ENCODE measurements at regions not wholly inside any gene's neighbourhood (a gene's known extent, or its start where the extent isn't known, plus 50 kb on each side); places are given as distances from the start of the nearest gene placed in this dataset.
A peak's percentile ranks its signal among the peaks of the same experiment; 100 is the strongest.

DNA sequence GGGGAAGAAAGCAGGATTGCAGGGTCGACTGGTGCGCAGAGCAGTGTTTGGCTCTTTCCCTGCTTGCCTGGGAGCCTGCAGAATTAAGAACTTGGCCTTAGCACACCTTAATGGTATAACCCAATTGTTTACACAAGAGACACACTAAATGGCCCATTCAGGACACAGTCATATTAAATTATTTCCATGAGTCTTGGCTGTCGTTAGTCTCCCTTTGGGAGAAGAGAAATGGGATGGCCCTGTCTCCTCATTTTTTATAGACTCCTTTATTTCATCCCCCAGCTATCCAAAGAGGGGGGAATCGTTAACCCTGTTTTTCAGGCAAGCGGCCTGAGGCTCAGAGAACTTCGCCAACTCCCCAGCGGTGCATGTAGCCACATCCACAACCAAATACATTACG, 282.5 kb downstream of the SUCLA2 start:
- H3K9me3 Mint-ChIP-seq = no peaks in the 10 kb centered on the region; the same call in 1 of the 2 replicates
- TF ChIP-seq, protein P1, sequence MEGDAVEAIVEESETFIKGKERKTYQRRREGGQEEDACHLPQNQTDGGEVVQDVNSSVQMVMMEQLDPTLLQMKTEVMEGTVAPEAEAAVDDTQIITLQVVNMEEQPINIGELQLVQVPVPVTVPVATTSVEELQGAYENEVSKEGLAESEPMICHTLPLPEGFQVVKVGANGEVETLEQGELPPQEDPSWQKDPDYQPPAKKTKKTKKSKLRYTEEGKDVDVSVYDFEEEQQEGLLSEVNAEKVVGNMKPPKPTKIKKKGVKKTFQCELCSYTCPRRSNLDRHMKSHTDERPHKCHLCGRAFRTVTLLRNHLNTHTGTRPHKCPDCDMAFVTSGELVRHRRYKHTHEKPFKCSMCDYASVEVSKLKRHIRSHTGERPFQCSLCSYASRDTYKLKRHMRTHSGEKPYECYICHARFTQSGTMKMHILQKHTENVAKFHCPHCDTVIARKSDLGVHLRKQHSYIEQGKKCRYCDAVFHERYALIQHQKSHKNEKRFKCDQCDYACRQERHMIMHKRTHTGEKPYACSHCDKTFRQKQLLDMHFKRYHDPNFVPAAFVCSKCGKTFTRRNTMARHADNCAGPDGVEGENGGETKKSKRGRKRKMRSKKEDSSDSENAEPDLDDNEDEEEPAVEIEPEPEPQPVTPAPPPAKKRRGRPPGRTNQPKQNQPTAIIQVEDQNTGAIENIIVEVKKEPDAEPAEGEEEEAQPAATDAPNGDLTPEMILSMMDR (IDR thresholded peaks at IDR 0.05) = no peak

DNA sequence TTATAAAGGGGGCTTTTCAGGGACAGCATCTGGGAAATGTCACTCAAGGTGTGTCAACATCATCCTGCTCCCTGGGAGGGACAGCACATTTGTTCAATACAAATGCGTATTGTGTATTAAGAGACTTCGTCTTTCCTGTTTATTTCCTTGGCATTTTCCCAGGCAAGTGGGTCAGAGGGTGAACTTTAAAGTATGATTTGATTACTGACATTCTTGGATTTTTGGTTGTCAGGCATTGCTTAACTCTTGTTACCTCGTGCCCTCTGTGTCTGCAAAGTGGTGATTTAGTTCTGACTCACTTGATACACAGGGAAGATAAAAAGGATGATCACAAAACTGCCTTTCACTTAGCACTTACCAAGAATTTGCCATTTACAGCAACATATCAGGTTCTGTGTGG, 292.7 kb downstream of the SUCLA2 start:
- Mint-ChIP-seq H3K27me3 (ENCODE audit: insufficient read depth) (peaks cover 9% of the 10 kb centered on the region; the same call in 1 of the 2 replicates), H3K27ac (no peak overlapping the region), H3K4me1 (ENCODE audit: low read depth) (peaks cover 9% of the 10 kb centered on the region; the same call in 1 of the 2 replicates), H3K4me3 (no peak overlapping the region), H3K36me3 (ENCODE audit: low read depth) (peaks cover 6% of the 10 kb centered on the region; the same call in 1 of the 2 replicates), H3K9me3 (peaks cover 6% of the 10 kb centered on the region)
- DNase-seq = peak; percentile 28
- TF ChIP-seq, protein P1 (IDR thresholded peaks at IDR 0.05) = no peak

More for the DNA sequence above, 282.5 kb downstream of the SUCLA2 start:
- Mint-ChIP-seq H3K4me3 (no peak overlapping the region), H3K27ac (no peak overlapping the region), H3K27me3 (ENCODE audit: insufficient read depth) (peaks cover 3% of the 10 kb centered on the region; the same call in 1 of the 2 replicates), H3K36me3 (ENCODE audit: low read depth) (no peaks in the 10 kb centered on the region), H3K4me1 (ENCODE audit: low read depth) (no peaks in the 10 kb centered on the region)
- no peak for DNase-seq

DNA sequence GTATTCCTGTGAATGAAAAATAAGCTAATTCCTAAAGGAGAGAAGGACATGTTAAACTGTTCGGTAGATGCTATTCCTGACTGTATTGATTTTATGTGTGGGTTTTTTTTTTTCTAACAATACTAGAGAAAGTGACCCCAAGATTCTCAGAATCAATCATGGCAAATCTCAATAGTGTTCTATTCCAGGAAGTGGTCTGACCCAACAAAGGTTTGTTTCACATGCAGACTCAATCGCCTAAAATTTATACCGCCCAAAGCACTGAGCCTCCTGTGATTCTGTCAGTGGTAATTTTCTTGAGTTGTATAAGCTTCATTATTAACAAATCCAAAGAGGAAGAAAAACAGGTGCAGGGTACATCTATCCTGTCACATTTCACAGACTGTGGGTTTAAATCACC, 293.7 kb downstream of the SUCLA2 start:
- Mint-ChIP-seq H3K36me3 (ENCODE audit: low read depth) (peaks cover 6% of the 10 kb centered on the region; the same call in 1 of the 2 replicates), H3K4me3 (no peak overlapping the region), H3K27ac (no peak overlapping the region)

DNA sequence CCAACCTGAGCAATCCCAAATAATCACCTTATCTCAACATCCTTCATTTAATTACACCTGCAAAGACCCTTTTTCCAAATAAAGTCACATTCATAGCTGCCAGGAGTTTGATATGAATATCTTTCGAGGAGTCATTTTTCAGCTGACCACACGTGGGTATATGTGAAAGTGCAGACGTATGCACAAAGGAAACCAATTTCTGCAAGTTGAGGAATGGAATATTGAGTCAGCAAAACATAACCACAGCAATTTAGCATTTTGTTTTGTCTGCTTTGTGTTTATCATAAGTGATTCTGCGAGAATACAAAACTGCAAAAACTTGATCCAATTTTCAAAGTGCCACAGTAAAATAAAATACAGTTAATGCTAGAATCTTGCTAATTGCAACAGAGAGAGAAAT, 295.9 kb downstream of the SUCLA2 start:
- H3K36me3 Mint-ChIP-seq (ENCODE audit: low read depth) = no peaks in the 10 kb centered on the region
- H3K9me3 Mint-ChIP-seq = peaks cover 5% of the 10 kb centered on the region; the same call in 1 of the 2 replicates
- peaks cover 12% of the 10 kb centered on the region; the same call in 1 of the 2 replicates for H3K27me3 Mint-ChIP-seq (ENCODE audit: insufficient read depth)
- no peak overlapping the region for H3K4me3 Mint-ChIP-seq
- H3K4me1 Mint-ChIP-seq (ENCODE audit: low read depth) = peaks cover 9% of the 10 kb centered on the region; the same call in 1 of the 2 replicates
- no peak overlapping the region for H3K27ac Mint-ChIP-seq
- TF ChIP-seq, protein P1 (IDR thresholded peaks at IDR 0.05) = no peak
- no peak for DNase-seq

More for the DNA sequence above, 293.7 kb downstream of the SUCLA2 start:
- TF ChIP-seq, protein P1 (IDR thresholded peaks at IDR 0.05) = no peak
- H3K4me1 Mint-ChIP-seq (ENCODE audit: low read depth) = peaks cover 9% of the 10 kb centered on the region; the same call in 1 of the 2 replicates
- peaks cover 7% of the 10 kb centered on the region; the same call in 1 of the 2 replicates for H3K9me3 Mint-ChIP-seq
- no peak for DNase-seq
- H3K27me3 Mint-ChIP-seq (ENCODE audit: insufficient read depth) = peaks cover 9% of the 10 kb centered on the region; the same call in 1 of the 2 replicates

DNA sequence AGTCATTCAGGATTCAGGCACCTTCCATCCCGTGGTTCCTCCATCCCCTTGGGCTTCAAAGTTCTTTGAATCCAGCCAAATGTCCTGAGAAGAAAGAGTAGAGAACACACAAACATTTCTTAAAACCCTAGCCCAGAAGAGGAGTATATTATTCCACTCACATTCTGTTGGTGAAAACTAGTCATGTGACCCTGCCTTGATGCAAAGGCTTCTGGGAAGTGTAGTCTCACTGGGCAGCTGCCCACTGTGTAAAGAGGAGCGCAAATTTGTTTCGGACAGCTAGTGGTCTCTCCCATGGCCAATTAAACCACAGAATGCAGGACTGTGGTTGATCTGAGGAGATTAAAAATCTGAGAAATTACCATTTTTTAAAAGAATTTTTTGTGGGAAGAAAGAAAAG, 304.4 kb downstream of the SUCLA2 start:
- Mint-ChIP-seq H3K4me3 (no peak overlapping the region), H3K9me3 (peaks cover 10% of the 10 kb centered on the region), H3K27ac (no peak overlapping the region), H3K36me3 (ENCODE audit: low read depth) (no peaks in the 10 kb centered on the region), H3K4me1 (ENCODE audit: low read depth) (no peaks in the 10 kb centered on the region), H3K27me3 (ENCODE audit: insufficient read depth) (peaks cover 13% of the 10 kb centered on the region; the same call in 1 of the 2 replicates)
- DNase-seq = no peak
- TF ChIP-seq, protein P1 (IDR thresholded peaks at IDR 0.05) = no peak
